Glomerular visceral epithelial cell (primary cell): ENCODE measurements at regions not wholly inside any gene's neighbourhood (a gene's known extent, or its start where the extent isn't known, plus 50 kb on each side); places are given as distances from the start of the nearest gene placed in this dataset.

Experiments used
- DNase-seq: peaks from one replicate; pipeline ENCODE4 v3.0.0-alpha.2; 2016; ENCODE audit errors: extremely low spot score

DNA sequence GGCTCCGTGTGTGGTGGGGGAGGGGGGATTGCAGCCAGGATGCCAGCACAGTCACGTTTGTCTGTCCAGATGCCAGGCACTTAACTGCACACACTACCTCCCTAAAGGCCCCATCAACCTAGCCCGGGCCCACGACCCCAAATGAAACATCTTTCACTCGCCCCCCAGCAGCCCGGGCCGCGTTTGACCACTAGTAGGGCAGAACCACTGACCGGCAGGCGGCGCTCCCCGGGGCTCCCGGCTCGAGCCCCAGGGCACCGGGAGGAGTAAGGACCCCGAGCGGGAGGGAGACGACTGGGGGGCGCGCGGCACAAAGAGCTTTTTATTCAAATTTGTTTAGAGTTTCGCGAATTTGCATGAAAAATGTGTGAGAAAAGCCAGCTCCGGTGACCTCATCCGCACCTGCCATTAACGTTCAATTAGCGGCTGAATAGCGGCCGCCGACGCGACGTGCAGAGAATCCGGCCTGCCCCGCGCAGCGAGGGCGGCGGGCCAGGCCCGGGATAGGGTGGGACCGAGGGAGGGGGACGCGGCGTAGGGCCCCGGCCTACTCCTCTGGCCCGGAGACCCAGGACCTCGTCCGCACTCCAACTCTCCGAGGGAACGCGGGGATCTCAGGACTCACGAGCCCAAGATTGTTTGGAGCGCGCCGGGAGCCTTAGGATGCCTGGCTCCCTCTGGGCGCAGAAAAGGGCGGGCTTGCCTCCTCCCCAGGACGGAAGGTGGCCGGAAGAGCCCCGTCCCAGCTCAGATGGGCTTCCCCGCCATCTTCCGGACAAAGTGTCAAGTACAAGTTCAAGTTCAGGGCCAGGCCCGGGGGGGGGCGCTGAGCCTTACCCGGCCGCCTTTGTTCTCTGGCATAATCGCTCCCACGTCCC lies 64.9 kb upstream of the POLG start:
- peak; percentile 23 for DNase-seq

DNA sequence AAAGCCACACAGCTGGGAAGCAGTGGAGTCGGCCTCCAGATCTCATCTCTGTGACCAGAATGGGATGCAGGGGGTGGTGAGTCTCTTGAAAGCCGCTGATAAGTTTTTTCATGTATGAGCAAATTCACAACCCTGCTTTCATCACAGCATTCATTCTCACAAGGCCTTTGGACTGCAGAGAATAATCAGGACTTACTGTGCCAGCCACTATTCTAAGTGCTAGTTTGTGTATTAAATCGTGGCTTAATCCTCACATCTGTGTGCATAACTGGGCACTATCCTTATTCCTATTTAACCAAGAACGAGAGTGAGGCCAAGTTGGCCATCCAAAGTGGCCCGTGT lies 64.2 kb upstream of the POLG start:
- no peak for DNase-seq

DNA sequence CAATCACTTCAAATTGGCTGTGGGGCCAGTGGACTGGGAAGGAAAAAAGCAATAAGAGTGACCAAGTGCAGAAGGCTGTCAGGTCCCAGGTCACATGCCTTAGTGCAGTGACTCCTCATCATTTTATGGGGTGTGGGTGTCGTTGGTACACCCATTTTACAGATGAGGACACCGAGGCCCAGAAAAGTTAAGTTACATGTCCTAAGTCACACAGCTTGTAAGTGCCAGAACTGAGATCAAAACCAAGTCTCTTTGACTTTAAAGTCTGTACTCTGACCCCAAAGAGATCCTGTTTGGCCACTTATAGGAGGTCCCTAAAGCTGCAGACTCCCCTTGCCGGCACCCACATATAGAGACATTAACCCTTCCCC lies 63.0 kb upstream of the POLG start:
- DNase-seq = no peak

DNA sequence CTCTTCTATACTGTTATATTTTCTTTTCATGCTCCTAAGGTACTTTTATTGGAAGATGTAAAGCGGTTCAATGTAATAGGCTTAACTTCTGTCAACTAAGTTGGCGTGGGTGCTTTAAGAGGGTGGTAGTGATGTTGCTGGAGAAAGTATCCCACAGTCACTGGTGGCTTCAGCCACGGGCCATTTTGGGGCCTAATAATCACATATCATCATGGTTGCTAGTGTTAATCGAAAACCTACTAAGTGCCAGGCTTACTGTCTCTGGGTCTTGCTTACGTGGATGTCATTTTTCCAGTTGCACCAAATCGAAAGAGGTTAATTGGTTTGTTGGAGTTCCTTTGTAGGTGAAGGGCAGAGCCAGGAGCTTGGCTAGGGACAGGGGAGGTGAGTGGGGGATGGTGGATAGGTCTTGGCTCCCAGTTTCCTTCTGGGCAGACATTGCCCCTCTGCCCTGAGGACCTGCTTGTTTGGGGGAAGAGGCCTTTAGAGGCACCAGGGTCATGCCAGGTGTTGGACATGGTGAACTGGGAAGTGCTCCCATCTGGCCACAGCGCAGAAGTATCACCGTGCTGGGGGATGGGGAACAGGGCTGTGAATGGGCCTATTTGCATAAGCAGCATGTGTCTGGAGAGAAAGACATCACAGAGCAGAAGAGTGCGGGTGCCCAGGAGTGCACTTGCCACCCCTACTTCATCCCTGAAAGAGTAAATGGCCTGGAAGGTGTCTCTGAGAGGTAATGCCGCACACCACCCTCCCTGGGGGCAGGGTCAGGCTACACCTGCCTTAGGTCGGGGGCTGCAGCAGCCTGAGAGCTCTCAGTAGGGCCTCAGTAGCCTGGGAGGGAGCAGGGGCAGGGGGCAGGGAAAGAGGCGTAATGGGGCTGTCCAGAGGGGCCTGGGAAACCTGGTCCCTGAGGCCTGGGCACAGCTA lies 62.4 kb upstream of the POLG start:
- DNase-seq = no peak

DNA sequence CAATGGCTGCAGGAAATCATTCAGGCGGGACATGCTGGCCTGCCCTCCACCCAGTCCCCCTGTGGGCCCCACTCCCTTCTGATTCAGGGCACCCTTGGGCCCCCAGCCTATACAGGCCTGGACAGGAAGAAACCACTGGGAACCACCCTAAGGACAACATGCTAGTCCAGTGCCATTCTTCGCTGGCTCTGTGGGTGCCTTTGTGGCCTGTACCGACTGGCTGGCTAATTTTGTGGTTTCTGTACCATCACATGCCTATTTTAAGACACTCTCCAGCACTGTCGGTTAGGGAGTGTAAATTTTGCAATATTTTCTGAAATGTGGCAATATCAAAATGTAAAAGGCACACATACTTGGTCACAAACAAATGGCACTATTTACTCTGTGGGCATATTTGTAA lies 61.4 kb upstream of the POLG start:
- peak; percentile 49 for DNase-seq

DNA sequence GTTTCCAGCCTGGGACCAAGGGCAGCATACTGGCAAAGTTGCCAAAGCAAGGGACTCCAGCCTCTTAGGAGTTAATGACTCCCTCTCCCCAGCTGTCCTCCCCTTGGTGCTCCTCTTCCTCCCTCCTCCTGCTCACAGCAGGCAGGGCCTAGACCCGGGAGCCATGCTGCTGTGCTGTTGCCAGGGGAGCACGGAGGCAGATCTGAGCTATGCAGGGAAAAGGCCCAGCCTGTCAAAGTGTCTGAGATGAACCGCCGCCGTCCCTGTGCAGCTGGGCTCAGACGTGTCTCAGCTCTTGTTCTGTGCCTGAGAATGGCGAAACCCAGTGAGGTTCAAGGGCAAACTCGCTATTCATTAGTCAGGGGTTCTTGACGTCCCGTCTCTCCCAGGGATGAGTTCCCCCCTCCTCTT lies 60.8 kb upstream of the POLG start:
- DNase-seq = no peak

DNA sequence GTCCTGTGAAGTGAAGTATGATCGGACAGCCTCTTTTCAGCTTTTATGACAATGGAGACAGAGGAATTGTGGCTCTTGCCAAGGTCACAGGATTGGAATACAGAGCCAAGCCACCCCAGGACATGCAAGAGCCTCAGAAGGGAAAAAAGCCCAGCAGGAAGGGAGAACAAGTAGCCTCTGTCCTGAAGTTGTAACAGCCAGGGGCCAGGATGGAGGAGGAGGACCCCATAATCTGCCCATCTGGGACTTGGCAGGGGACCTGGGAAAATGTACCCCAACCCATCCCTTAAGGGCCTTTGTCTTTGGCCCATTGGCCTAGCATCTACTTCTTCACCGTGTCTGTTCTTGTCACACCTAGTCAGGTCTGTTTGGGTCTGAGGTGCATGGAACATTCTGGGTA lies 60.4 kb upstream of the POLG start:
- no peak for DNase-seq

DNA sequence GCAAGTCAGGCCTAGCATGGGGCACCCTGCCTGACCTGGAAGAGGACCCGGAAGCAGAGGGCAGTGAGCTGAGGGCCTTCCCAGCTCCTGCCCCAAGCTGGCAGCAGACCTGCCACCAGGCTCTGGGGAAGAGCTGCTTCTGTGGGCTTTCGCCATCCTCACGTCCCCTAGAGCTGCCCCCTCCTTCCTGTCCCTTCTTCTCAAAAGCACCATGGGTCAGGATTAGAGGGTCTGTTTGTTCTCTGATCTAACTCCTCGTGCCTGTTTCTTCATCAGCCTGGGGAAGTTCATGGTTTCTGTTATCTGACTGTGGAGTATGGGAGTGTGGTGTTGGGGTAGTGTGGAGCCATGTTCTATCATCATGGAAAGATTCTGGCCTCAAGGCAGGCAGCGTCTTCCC lies 58.4 kb upstream of the POLG start:
- no peak for DNase-seq

DNA sequence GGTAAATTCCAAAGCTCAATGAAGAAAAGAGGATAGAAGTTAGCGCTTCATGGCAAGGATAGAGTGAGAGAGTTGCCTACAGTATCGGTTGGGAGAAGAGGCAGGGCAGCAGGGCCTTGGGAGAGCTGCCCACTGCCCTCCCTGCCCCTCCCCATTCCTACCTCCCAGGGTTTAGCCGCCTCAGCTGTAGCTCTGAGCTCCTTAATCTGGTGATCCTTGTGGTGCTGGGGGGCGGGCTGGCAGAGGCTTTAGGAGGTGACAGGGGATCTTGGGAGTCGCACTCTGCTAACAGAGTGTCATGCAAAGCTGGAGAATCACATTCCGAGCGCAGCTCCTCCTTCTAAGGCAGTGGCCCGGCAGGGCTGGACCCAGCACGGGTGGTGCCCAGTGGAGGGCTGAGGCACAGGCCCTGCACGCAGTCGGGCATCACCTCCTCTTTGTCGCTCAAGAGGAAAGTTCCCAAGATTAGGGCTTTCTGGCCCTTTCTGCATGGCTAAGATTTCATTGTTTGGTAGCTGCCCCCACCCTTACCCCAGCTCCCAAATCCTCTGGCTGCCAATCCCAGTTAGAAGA lies 57.1 kb upstream of the POLG start:
- no peak for DNase-seq

DNA sequence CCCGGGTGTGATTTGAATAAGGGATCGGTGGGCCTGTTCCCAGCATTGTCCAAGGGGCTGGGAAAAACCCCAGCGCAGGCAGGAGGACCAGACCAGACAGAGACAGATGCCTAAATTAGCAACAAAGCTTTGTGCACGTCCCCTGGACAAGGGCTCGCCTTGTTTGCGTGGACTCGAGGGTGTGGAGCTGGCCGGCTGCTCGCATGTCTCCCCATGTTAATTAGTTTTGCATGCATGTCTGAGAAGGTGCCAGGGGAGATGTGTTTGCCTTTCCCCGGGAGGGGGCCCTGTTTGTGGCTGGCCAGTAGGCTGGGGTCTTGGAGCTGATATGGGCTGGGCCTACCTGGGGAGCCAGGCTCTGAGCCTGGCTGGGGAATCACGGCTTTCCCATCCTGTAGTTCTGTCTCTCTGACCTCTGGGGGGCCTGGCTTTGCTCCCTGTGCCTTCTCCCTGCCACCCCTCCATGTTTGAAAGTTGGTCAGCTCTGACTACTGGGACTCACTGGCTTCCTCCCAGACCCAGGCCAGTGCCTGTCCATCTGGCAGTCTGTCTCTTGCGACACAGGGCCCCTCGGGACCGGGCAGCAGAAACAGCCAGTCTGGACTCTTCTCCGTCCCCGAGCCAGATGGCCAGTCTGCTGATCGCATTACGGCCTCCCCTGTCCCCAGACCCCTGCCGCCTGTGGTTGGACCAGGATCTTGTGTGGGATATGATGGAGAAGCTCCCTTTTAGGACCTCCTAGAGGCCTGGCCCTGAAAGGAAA lies 55.4 kb upstream of the POLG start:
- DNase-seq = no peak

DNA sequence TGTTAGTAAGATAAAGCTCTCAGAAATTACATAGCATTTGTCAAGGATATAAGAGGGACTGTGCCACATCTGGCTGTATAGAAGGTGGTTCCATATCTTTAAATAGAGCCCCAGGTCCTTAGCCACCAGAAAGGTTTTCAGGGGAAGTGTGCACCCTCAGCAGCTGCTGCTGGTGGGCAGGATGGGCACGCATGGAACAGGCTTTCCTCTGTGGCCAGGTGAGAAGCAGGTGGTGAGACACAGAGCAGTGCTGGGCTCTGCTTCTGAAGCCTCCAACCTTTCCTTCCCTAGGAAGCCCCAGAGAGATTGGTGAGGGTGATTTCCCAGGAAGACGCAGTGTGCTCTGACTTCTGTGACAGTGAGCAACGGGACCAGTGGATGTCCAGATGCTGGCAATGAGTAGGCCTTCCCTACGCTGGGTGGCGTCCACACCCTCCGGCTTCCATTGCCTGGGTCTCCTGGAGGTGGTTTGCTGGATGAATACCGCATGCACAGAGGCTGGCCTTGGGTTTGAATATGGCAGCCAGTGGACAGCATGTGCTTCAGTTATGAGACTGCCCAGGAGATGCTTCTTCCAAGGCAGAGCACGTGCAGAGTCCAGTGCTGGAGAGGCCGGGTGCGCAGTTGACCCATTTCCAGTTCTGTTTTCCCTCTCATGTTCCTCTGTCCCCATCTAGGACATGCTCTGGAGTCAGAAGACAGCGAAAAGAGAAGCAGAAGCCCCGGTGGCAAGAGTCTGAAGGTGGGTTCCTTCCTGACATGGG lies 52.7 kb upstream of the POLG start:
- no peak for DNase-seq

DNA sequence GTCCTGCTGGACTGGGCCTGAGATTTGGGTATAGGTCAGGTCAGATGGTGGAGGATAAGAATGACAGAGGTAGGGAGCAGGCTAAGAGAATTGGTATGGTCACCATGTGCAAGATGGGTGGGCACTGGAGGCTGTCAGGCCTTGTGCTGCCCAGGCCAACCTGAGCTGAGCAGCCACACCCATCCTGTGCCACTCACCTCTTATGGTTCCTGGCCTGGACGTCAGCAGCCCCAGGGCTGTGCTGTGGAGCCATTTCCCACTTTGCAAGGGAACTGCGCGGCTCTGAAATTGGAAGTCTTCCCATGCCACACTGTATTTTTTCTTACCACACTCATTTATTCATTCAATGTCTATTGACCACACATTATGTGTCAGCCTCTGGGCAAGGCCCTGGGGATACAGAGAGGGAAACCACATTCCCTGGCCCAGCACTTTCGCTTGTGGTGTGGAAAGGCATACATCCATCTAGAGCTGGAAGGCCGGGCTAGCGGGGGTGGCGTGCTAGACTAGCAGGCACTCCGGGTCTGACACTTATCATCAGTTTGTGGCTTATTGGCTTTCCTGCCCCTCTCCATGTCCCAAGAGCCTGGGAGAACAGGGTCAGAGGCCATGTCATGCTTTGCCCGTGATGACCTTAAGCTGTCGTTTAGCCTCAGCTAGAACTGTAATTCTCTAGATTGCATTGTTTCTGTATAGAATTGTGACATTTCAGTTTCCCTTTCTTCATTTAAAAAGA lies 51.1 kb upstream of the POLG start:
- DNase-seq = peak; percentile 88
